Stimulated activated CD4-positive, alpha-beta T cell treated with anti-CD3 and anti-CD28 coated beads, Interleukin-2, amount 100 ng/mL, for 24 hours (primary cell): ENCODE measurements at regions not wholly inside any gene's neighbourhood (a gene's known extent, or its start where the extent isn't known, plus 50 kb on each side); places are given as distances from the start of the nearest gene placed in this dataset.

Experiments used
- DNase-seq, 2 donors: peaks; one replicate each; pipeline ENCODE4 v3.0.0-alpha.2; 2020

DNA sequence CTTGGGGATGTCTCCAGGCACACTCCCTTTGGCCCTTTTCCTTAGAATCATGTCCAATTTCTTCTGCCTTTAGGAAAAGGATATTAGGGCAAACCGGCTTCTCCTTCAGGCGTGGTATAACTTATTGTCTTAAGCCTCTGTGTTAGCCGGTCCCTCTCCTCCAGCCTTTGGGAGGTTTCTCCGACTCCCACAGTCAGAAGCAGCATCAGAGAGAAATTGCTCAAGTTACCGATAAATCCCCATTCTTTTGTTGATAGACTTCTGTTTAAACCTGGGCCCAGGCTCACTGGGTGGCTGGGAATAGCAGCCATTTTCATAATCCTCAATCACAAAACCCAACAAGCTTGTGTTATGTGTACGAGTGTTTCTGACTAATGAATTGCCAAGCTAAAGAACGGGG lies 85.4 kb upstream of the KAZN start:
- DNase-seq, result no peak

- no peak for DNase-seq
These were observed 83.7 kb upstream of the KAZN start for GRCh38 chr1:14514739-14515138.

DNA sequence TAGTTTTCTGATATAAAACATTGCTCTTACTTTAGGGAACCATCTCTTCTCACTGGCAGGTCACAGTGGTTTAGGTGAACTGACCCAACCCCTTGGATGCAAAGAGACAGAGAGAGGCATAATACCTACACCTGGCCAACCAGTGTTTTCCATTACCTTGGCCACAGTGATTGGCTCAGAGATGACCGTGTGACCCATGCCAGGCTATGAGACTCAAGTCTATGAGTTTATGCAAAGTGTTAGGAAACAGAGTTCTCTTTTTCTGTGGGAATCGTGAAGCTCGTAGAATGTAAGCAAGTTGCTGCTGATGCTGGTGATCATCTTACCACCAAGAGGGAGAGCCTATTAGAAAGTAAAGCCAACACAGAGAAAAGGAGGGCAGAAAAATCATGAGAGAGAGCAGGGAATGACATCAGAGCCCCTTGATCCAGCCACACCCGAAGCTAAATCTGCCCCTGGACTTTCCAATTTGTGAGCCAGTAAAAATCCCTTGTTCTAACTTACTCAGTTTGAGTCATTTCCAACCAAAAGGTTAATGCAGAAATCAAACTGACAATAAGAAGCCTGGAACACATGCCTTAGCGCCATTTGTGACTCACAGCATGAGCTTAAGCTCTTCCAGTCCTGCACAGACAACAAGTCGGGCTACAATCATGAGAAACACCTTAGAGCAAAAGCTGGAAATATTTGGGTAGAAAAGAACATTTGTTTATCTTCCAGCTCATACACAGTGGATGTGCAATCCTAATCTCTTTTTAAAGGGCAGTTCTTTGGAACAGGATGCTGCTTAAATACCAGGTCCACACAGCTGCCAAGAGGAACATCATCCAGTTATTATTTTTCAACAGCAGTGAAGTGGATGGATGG lies 81.3 kb upstream of the KAZN start:
- no peak for DNase-seq

- no peak for DNase-seq
These were observed 80.7 kb upstream of the KAZN start for GRCh38 chr1:14517841-14518180.

- DNase-seq, result no peak
These were observed 78.5 kb upstream of the KAZN start for GRCh38 chr1:14519976-14520375.

DNA sequence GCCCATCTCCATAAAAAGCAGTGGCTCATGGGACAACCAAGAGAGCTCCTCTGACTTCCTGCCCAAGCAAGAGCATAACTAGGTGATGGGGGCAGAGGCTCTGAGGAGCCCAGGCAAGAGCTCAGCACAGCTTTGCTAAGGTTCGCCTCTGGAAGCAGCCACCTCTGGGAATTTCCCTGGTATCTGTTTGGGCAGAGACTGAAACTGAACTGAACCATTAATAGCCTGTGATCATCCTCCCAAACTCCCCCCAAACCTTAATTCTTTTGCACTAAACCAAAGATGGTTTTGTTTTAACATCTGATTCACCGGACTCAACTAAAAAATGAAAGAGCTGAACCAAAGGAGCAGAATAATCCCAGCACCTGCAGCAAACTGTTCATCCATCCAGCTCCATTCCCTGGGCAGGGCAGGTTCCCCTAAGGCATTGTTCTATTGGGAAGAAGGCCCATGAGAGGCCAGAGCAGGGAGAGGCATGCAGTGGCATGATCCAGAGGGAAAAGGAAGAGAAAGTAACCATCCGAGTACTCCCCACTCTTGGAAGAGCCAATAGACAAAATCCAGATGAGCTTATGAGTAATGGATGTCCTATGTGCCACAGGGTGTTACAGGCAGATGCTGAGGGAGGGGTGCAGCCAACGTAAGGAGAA lies 77.8 kb upstream of the KAZN start:
- DNase-seq, result no peak

GRCh38 chr1:14521622-14522021 lies 76.9 kb upstream of the KAZN start:
- no peak for DNase-seq

GRCh38 chr1:14522077-14522925 lies 76.2 kb upstream of the KAZN start:
- no peak for DNase-seq

DNA sequence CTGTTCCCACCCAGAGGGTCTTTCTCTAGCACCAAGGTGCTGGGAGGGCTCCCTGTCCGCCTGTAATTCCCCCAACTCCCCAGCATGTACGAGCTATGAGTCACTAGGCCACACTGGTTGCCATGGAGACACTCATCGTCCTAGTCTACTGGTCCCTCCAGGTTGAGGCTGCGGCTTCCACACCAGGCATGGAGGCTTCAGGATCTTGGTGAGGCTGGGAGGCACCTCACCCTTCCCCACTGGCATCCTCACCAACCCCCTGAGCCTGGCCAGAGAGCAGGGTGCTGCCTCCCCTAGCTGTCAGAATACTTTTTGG lies 75.6 kb upstream of the KAZN start:
- DNase-seq, result no peak

DNA sequence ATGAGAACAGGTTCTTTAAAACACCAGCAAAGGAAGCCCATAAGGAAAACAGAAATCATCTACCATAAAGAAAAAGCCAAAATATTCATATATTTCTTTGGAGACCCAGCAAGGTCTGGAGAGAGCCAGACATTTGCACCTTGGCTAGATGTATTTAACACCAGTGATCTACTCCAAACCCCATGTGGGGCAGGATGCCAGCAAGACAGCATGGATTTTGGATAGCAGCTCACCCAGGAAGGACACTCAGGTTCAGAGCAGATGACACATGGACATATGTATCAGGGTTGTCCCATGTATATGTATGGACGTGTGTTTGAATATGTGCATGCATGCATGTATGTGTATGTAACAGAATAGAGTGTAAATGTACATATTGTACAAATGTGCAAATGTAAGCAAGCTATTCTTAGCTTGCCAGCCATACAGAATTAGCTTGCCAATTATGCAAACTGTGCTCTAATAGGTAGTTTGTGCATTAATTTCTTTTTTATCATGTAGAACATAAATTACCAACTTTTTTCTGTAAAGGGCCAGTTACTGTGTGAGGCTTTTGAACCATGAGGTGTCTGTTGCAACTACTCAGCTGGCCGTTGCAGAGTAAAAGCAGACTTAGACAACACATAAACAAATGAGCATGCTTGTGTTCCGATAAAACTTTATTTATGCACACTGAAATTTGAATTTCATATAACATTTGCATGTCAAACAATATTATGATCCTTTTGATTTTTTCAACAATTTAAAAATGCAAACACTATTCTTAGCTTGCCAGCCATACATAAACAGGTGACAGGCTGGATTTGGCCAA lies 73.5 kb upstream of the KAZN start:
- DNase-seq, result no peak

DNA sequence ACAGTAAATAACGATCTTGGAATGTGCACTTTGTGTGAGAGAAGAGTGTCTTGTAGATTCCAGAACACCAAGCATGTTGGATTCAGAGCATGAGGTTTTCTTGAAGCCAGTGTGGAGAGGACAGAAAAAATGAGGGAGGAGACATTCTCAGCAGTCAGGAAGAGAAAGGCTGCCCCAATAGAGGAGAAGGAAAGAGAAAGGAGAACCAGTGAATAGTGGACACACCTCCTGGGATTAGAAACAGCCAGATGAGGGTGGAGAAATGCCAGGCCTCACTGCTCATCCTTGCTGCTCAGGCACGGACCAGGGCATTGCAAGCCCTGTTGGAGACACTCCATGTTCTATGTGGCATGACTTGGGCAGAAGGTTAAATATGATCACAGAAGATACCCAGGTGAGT lies 69.0 kb upstream of the KAZN start:
- DNase-seq, result no peak

GRCh38 chr1:14531519-14531918 lies 67.0 kb upstream of the KAZN start:
- DNase-seq, result no peak

DNA sequence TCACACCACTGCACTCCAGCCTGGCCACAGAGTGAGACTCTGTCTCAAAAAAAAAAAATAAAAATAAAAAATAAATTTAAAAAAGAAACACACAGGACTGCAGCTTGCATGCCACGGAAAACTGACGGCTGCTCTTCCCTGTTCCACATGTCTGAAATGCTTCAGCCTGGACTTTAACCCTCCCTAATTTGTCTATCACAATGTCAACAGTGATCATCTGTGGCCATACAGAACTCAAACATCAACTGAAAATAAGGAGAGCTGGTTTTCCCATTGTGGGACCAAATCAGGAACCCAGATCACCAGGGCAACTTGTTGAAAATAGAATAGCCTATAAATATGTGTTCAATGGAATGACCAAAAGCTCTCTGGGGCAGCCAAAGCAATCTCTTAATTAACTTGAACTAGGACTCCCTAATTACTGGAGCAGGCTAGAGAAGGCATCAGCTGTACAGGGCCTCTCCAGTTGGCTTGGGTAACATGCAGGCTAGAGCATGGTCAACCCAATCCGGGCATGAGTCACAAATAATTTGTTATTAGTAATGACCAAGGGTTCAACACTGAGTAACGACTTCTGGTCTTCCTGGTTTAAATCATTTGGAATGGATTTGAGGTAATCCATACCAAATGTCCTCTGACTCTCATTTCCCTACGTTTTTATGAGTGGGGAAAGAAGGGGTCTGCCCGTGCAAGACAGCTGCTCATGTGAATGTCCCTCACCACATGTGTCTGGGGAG lies 62.7 kb upstream of the KAZN start:
- no peak for DNase-seq

GRCh38 chr1:14538335-14538734 lies 60.1 kb upstream of the KAZN start:
- no peak for DNase-seq

GRCh38 chr1:14539309-14539708 lies 59.2 kb upstream of the KAZN start:
- DNase-seq, result no peak

DNA sequence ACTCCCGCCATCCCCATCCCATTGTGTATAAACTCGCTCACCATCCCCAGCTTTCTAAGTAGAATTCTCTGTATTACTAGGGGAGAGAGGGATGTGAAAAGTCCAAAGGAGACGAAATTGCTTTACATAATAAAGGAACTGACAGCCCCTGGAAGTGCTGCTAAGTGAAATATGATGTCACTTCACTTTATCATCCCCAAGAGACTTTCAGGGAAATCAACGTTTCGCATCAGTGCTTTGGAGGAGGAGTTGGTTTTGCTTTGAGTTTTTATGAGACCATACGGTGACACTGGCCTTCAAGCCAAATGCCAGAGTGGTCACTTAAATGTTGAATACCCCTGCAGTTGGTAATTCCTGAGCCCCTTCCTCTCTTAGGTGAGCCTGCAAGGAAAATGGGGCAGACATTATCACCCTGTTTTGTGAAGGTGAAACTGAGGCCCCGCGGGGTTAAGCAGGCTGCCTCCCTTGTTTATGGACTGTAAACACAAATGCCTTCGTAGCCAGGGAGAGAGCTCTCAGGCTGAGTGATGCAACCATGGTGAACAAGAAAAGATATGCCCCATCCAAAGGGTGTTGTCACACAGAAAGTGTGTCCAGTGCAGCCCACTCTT lies 58.4 kb upstream of the KAZN start:
- no peak for DNase-seq

DNA sequence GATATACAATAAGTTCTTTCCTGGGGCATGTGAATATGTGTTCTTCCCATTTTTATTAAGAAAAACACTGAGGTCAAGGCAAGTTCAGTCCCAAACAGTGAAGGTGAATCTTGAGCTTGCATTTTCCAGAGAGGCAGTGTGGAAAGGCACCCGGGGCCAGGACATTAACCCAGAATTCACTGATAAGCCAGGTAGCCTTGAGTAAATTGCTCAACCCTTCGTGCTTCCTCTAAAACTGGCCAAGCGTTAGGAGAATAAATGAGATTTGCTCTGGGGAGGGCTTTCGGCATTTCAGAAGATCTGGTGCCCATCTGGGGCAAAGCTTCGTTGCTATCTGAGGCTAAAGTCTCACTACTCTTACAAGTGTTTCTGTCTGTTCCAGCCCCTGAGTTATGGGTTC lies 57.1 kb upstream of the KAZN start:
- DNase-seq, result no peak

DNA sequence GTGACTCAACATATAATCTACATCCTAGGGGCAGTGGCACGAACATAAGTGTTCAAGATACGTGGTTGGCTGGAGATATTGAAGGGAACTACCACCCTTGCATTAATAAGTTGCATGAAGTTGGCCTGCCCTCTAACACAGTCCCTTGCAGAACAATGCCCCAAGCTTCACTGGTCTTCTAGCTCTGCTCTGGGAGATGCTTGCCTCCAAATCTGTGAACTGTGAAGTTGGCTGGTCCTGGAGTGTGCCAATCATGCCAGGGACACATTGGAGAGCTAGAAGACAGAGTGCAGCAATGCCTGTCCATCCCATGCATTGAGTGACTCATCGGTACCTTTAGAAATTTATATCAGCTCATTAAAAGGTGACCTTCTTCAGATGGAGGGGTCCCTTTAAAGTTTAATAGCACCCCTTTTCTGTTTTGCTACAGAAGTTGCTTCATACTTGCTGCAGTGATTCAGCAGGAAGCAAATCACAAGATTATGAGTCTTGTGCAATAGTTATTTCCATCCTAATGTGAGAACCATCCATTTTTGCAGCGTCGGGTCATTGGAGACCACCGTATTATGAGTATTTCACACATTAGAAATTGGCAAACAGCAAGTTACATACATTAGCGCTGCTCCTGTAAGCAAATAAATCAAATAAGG lies 55.2 kb upstream of the KAZN start:
- DNase-seq, result no peak

- no peak for DNase-seq
These were observed 54.2 kb upstream of the KAZN start for GRCh38 chr1:14544319-14544718.

DNA sequence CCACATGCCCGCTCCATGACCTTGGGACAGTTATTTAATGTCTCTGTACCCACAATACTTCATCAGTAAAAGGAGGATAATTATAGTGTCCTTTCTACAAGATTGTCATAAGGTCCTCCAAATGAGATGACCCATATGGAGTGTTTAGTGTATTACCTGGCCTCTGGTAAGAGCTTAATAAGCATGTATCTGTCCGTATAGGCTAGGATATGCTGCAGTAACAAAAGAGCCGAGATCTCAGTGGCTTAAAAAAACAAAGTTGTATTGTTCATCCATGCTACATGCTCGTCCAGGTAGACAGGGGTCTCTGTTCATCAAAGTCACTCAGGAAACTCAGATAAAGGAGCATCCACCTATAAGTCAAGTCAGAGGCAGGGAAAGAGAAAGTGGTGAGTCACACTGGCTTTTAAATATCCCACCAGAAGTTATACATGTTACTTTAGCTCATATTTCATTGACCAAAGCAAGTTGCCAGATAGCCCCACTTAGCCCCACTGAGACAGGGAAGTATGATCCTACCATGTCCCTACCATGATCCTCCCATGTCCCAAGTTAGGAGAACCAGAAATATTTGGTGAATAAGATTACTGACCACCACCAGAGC lies 53.0 kb upstream of the KAZN start:
- no peak for DNase-seq

DNA sequence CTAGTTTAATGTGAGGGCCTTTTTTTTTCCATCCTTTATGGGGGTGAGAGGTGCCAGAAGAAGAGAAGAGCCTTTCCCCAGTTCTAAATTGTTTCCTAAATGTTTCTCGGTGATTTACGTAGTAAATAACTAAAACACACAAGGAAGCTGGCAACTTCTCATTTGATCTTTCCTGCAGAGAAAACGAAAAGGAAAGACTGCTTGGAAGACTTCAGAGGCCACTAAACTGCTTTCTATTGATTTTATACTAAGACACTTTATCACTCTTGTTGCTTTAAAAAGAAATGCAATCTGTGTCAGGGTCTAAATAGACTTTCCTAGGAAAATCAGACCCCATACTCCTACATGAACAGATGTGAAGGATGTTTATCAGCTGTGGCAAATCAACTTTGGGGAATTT lies 52.1 kb upstream of the KAZN start:
- no peak for DNase-seq
